Aorta (tissue), 5 donors: ENCODE measurements at regions not wholly inside any gene's neighbourhood (a gene's known extent, or its start where the extent isn't known, plus 50 kb on each side); places are given as distances from the start of the nearest gene placed in this dataset.

Experiments
- ATAC-seq: fragments of 200-7000 bp; cut with Tn5 transposase; one replicate; pipeline ENCODE4 v1.9.1; 2022; ENCODE audit warnings: moderate library complexity; ENCODE audit not compliant: low FRiP score
- DNase-seq, 2 donors: peaks; one replicate each; pipeline ENCODE4 v3.0.0-alpha.2; 2020
- H3K27ac ChIP-seq, 2 donors: one replicate each; pipeline ENCODE4 v1.5.1; 2013; ENCODE audit warnings: low read length in 2 of 2, mild to moderate bottlenecking in 2 of 2, moderate library complexity in 2 of 2, control low read depth in 1 of 2, inconsistent platforms in 1 of 2, low read depth in 1 of 2
- H3K27me3 ChIP-seq, 2 donors: one replicate each; pipeline ENCODE4 v1.6.1; 2013; ENCODE audit warnings: control low read depth in 1 of 2, low read length in 1 of 2, mild to moderate bottlenecking in 1 of 2, moderate library complexity in 1 of 2; ENCODE audit not compliant: insufficient read depth in 2 of 2, control insufficient read depth in 1 of 2
- H3K36me3 ChIP-seq, 2 donors: one replicate each; pipeline ENCODE4 v1.6.1; 2013; ENCODE audit warnings: control low read depth in 1 of 2, low read length in 1 of 2, mild to moderate bottlenecking in 1 of 2; ENCODE audit not compliant: insufficient read depth in 2 of 2, control insufficient read depth in 1 of 2
- H3K4me1 ChIP-seq, 2 donors: one replicate each; pipeline ENCODE4 v1.6.1; 2013; ENCODE audit warnings: low read length in 2 of 2, control low read depth in 1 of 2, mild to moderate bottlenecking in 1 of 2, moderate library complexity in 1 of 2; ENCODE audit not compliant: insufficient read depth in 2 of 2, control insufficient read depth in 1 of 2
- H3K4me3 ChIP-seq, 2 donors: one replicate each; pipeline ENCODE4 v1.5.1; 2013; ENCODE audit warnings: low read length in 2 of 2, control low read depth in 1 of 2, mild to moderate bottlenecking in 1 of 2
- H3K9me3 ChIP-seq: one replicate; pipeline ENCODE4 v1.6.1; 2013; ENCODE audit warnings: mild to moderate bottlenecking, low read length; ENCODE audit not compliant: control insufficient read depth
- WGBS, 2 donors: extraction: QIAGEN DNeasy Blood & Tissue Kit; methylation state at CpG; one replicate each; pipeline ENCODE4 v1.1.7; 2013; 5-methylcytosine and 5-hydroxymethylcytosine counted together
- intact Hi-C, 2 donors: fragments of 100-400 bp; cut with DNase I; formaldehyde crosslinking; loops; one replicate each; pipeline versions ENCODE4 v1.14.2 to v1.15.0; 2022
- donor health status: healthy with polysubstance abuse.
- donor health status: Bipolar disorder and iron deficiency.
- donor health status: DM: no; HTN: no; CAD: no.
- donor health status: DM: no; HTN: no; CAD: no.
- donor health status: DM: yes; HTN: yes; CAD: no.

DNA sequence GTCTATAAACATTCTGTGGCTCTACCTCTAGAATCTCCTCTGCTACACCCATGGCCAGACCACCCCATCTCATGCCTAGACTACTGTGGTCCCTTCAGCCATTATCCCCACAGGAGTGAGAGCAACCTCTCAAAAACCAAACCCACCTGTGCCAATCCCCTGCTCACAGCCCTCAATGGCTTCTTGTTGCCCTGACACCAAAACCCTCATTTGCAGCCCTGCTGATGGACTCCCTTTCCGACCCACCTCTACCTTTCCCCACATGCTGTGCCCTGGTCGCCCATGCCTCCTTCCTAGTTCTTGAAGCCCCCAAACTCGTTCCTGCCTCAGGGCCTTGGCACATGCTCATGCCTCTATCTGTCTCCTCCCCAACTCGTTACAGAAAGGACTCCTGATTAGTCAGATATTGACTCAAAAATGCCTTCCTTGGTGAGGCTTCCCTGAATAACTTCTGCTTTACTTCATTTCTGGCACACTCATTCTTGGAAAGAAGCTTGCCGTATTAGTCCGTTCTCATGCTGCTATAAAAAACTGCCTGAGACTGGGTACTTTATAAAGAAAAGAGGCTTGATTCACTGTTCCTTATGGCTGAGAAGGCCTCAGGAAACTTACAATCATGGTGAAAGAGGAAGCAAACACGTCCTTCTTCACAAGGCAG, 104.2 kb downstream of the TEX36 start:
- no peak overlapping the region for H3K27ac ChIP-seq
- no peaks in the 10 kb centered on the region for H3K36me3 ChIP-seq
- no peaks in the 10 kb centered on the region for H3K9me3 ChIP-seq
- intact Hi-C loops = no loop called here
- 48% methylated on average over 7 of the region's 7 CpGs for WGBS, 2 donors
- ATAC-seq (no peak), DNase-seq (no peak)
- H3K4me3 ChIP-seq = no peak overlapping the region
- H3K27me3 ChIP-seq = no peaks in the 10 kb centered on the region
- no peaks in the 10 kb centered on the region for H3K4me1 ChIP-seq

GRCh38 chr10:125575843-125576242, 107.1 kb downstream of the TEX36 start:
- H3K4me1 ChIP-seq = no peaks in the 10 kb centered on the region
- no peaks in the 10 kb centered on the region for H3K9me3 ChIP-seq
- ATAC-seq (no peak), DNase-seq (peak in 1 of 2 donors; percentile 37)
- H3K36me3 ChIP-seq = no peaks in the 10 kb centered on the region
- intact Hi-C loops = no loop called here
- H3K4me3 ChIP-seq = no peak overlapping the region
- no peak overlapping the region for H3K27ac ChIP-seq
- H3K27me3 ChIP-seq = no peaks in the 10 kb centered on the region
- 73 to 77% methylated on average over 4 of the region's 4 CpGs for WGBS, 2 donors

- peaks cover 0 to 3% of the 10 kb centered on the region in 2 donors for H3K27me3 ChIP-seq
- 94 to 99% methylated on average over 4 of the region's 4 CpGs for WGBS, 2 donors
These were observed 114.8 kb downstream of the TEX36 start for GRCh38 chr10:125568156-125568555.

GRCh38 chr10:125567529-125567928, 115.4 kb downstream of the TEX36 start:
- Histone ChIP-seq H3K27ac (no peak overlapping the region), H3K27me3 (peaks cover 0 to 6% of the 10 kb centered on the region in 2 donors), H3K9me3 (peaks cover 3% of the 10 kb centered on the region), H3K4me1 (no peaks in the 10 kb centered on the region), H3K4me3 (no peak overlapping the region), H3K36me3 (no peaks in the 10 kb centered on the region)
- ATAC-seq = no peak
- intact Hi-C loops = no loop called here
- 86 to 89% methylated on average over 6 of the region's 6 CpGs for WGBS, 2 donors
- no peak for DNase-seq

More at GRCh38 chr10:125568156-125568555, 114.8 kb downstream of the TEX36 start:
- intact Hi-C loops = no loop called here
- H3K9me3 ChIP-seq = no peaks in the 10 kb centered on the region
- H3K4me1 ChIP-seq = no peaks in the 10 kb centered on the region
- DNase-seq (no peak), ATAC-seq (no peak)
- H3K36me3 ChIP-seq = no peaks in the 10 kb centered on the region
- no peak overlapping the region for H3K4me3 ChIP-seq
- no peak overlapping the region for H3K27ac ChIP-seq

DNA sequence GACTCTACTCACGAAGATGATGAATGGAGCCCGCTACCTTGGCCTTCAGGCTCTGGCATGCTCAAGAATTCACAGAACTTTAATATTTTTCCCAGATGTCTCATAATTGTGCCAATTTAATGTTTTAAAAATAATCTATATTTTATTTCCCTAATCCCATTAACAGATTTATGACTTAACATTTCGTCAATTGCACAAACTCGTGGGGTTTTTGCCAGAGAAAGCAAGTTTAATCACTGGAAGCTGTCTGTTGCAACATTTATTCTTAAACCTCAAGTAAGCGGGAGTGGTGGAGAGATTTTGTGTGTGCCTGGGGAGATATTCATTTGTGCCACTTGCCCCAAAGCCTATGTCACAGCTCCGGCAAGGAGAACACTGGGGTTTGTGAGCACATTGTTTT, 117.9 kb downstream of the TEX36 start:
- ATAC-seq = no peak

GRCh38 chr10:125564570-125564969, 118.4 kb downstream of the TEX36 start:
- no peak overlapping the region for H3K27ac ChIP-seq
- ATAC-seq (no peak), DNase-seq (no peak)
- no peaks in the 10 kb centered on the region for H3K36me3 ChIP-seq
- H3K4me3 ChIP-seq = no peak overlapping the region
- intact Hi-C loops = no loop called here
- H3K9me3 ChIP-seq = peaks cover 3% of the 10 kb centered on the region
- 40 to 53% methylated on average over 3 of the region's 3 CpGs for WGBS, 2 donors
- H3K4me1 ChIP-seq = no peaks in the 10 kb centered on the region
- H3K27me3 ChIP-seq = peaks cover 0 to 6% of the 10 kb centered on the region in 2 donors

More for the DNA sequence above, 117.9 kb downstream of the TEX36 start:
- WGBS, 2 donors = 6 to 23% methylated on average over 6 of the region's 6 CpGs
- Histone ChIP-seq H3K9me3 (peaks cover 3% of the 10 kb centered on the region), H3K27me3 (peaks cover 0 to 6% of the 10 kb centered on the region in 2 donors), H3K4me3 (no peak overlapping the region), H3K27ac (no peak overlapping the region), H3K4me1 (no peaks in the 10 kb centered on the region), H3K36me3 (no peaks in the 10 kb centered on the region)
- no peak for DNase-seq
- intact Hi-C loops = no loop called here

- 80 to 86% methylated on average over 4 of the region's 4 CpGs for WGBS, 2 donors
- H3K4me3 ChIP-seq = no peak overlapping the region
- no peaks in the 10 kb centered on the region for H3K4me1 ChIP-seq
- intact Hi-C loops = no loop called here
- peaks cover 0 to 6% of the 10 kb centered on the region in 2 donors for H3K27me3 ChIP-seq
- no peaks in the 10 kb centered on the region for H3K36me3 ChIP-seq
- DNase-seq (no peak), ATAC-seq (no peak)
- no peak overlapping the region for H3K27ac ChIP-seq
- peaks cover 3% of the 10 kb centered on the region for H3K9me3 ChIP-seq
These were observed 120.2 kb downstream of the TEX36 start for GRCh38 chr10:125562737-125563136.

- DNase-seq = no peak
- ATAC-seq = no peak
- intact Hi-C loops = no loop called here
- Histone ChIP-seq H3K4me3 (no peak overlapping the region), H3K4me1 (no peaks in the 10 kb centered on the region), H3K36me3 (no peaks in the 10 kb centered on the region), H3K27ac (no peak overlapping the region), H3K27me3 (peaks cover 0 to 3% of the 10 kb centered on the region in 2 donors), H3K9me3 (peaks cover 3% of the 10 kb centered on the region)
- WGBS, 2 donors = 90 to 92% methylated on average over 2 of the region's 2 CpGs
These were observed 122.0 kb downstream of the TEX36 start for GRCh38 chr10:125560947-125561346.

- H3K27me3 ChIP-seq = peaks cover 0 to 3% of the 10 kb centered on the region in 2 donors
- no peak overlapping the region for H3K4me3 ChIP-seq
- peaks cover 3% of the 10 kb centered on the region for H3K9me3 ChIP-seq
- H3K36me3 ChIP-seq = no peaks in the 10 kb centered on the region
- H3K27ac ChIP-seq = no peak overlapping the region
- 41 to 47% methylated on average over 2 of the region's 2 CpGs for WGBS, 2 donors
- ATAC-seq (no peak), DNase-seq (no peak)
- no peaks in the 10 kb centered on the region for H3K4me1 ChIP-seq
- intact Hi-C loops = no loop called here
These were observed 123.8 kb downstream of the TEX36 start for GRCh38 chr10:125559210-125559609.
